ENCODE measurements at regions not wholly inside any gene's neighbourhood (a gene's known extent, or its start where the extent isn't known, plus 50 kb on each side); places are given as distances from the start of the nearest gene placed in this dataset.

- no peak overlapping the region for H3K4me3 Mint-ChIP-seq
Measured at GRCh38 chr3:64888165-64888564, 200.4 kb upstream of the ADAMTS9 start.

DNA sequence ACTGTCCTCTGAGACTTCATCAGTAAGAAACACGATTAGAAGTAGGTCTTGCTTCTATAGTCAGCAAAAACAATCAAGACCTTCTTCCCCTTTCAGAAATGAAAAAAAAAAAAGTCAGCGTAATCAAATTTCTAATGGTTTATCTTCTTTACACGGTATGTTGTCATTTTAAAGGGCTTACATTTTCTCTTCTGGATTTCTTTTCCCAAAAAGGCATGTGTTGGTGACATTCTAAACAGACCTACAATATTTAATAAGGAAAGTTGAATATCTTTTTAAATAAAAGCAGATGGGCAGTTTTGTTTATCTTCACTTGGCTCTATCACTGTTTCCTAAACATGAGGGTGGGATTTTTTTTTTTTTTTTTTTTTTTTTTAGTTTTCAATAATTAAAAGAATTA lies 197.3 kb upstream of the ADAMTS9 start:
- no peak overlapping the region for H3K4me3 Mint-ChIP-seq
- H3K27me3 Mint-ChIP-seq = no peaks in the 10 kb centered on the region
- Histone ChIP-seq H3K4me1 (ENCODE audit: insufficient read depth, low read length) (no peaks in the 10 kb centered on the region), H3K27me3 (ENCODE audit: insufficient read depth, low read length) (no peaks in the 10 kb centered on the region), H3K27ac (ENCODE audit: low read depth, low read length) (no peak overlapping the region), H3K36me3 (ENCODE audit: insufficient read depth, low read length) (no peaks in the 10 kb centered on the region), H3K4me3 (ENCODE audit: low read length in 2 of 2) (no peak overlapping the region), H3K9me3 (ENCODE audit: control insufficient read depth in 1 of 2, low read length in 2 of 2) (no peaks in the 10 kb centered on the region)
- intact Hi-C loops (cut with micrococcal nuclease) = no loop called here
- peaks cover 0 to 16% (median 3%) of the 10 kb centered on the region in 8 donors for H3K9me3 Mint-ChIP-seq
- DNase-seq = no peak
- ChIA-PET POLR2A (ENCODE audit: partially characterized antibody) (no interaction called here), CTCF (ENCODE audit: partially characterized antibody) (no interaction called here)
- H3K27ac Mint-ChIP-seq = no peak overlapping the region
- H3K4me1 Mint-ChIP-seq = no peaks in the 10 kb centered on the region
- no peaks in the 10 kb centered on the region for H3K36me3 Mint-ChIP-seq

More at GRCh38 chr3:64888165-64888564, 200.4 kb upstream of the ADAMTS9 start:
- DNase-seq = no peak
- intact Hi-C loops (cut with micrococcal nuclease) = no loop called here
- Mint-ChIP-seq H3K36me3 (no peaks in the 10 kb centered on the region), H3K27me3 (no peaks in the 10 kb centered on the region), H3K4me1 (no peaks in the 10 kb centered on the region), H3K9me3 (peaks cover 0 to 12% (median 5%) of the 10 kb centered on the region in 8 donors), H3K27ac (no peak overlapping the region)
- ChIA-PET POLR2A (ENCODE audit: partially characterized antibody) (no interaction called here), CTCF (ENCODE audit: partially characterized antibody) (no interaction called here)
- Histone ChIP-seq H3K36me3 (ENCODE audit: insufficient read depth, low read length) (no peaks in the 10 kb centered on the region), H3K4me1 (ENCODE audit: insufficient read depth, low read length) (no peaks in the 10 kb centered on the region), H3K27me3 (ENCODE audit: insufficient read depth, low read length) (no peaks in the 10 kb centered on the region), H3K27ac (ENCODE audit: low read depth, low read length) (no peak overlapping the region), H3K4me3 (ENCODE audit: low read length in 2 of 2) (no peak overlapping the region), H3K9me3 (ENCODE audit: control insufficient read depth in 1 of 2, low read length in 2 of 2) (no peaks in the 10 kb centered on the region)

DNA sequence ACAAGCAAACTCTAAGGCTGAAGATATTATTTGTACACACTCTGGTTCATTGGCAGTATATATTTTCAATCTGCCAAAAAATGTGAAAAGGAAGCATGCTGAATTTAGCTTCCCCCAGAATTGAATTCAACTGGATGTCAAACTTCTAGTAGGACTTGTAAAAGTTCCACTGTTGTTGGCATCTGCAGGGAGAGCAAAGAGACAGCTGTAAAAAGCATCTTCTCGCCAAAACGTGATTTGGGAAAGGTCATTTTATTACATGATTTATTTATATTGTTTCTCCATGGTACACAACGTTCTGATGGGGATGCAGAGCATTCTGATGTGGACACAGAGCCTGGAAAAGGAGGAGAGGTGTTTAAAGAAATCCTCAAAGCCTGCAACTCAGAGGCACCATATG lies 196.7 kb upstream of the ADAMTS9 start:
- no peak overlapping the region for H3K27ac ChIP-seq (ENCODE audit: low read depth, low read length)
- ChIA-PET CTCF (ENCODE audit: partially characterized antibody) (no interaction called here), POLR2A (ENCODE audit: partially characterized antibody) (no interaction called here)
- no peaks in the 10 kb centered on the region for H3K4me1 ChIP-seq (ENCODE audit: insufficient read depth, low read length)
- Mint-ChIP-seq H3K9me3 (peaks cover 0 to 16% (median 3%) of the 10 kb centered on the region in 8 donors), H3K4me3 (no peak overlapping the region), H3K27ac (no peak overlapping the region), H3K36me3 (no peaks in the 10 kb centered on the region), H3K27me3 (no peaks in the 10 kb centered on the region), H3K4me1 (no peaks in the 10 kb centered on the region)
- intact Hi-C loops (cut with micrococcal nuclease) = no loop called here
- H3K36me3 ChIP-seq (ENCODE audit: insufficient read depth, low read length) = no peaks in the 10 kb centered on the region
- DNase-seq = no peak
- H3K9me3 ChIP-seq (ENCODE audit: control insufficient read depth in 1 of 2, low read length in 2 of 2) = no peaks in the 10 kb centered on the region
- H3K4me3 ChIP-seq (ENCODE audit: low read length in 2 of 2) = no peak overlapping the region
- H3K27me3 ChIP-seq (ENCODE audit: insufficient read depth, low read length) = no peaks in the 10 kb centered on the region

- Mint-ChIP-seq H3K4me1 (no peaks in the 10 kb centered on the region), H3K27ac (no peak overlapping the region), H3K36me3 (no peaks in the 10 kb centered on the region), H3K9me3 (peaks cover 0 to 8% (median 2%) of the 10 kb centered on the region in 8 donors), H3K27me3 (no peaks in the 10 kb centered on the region), H3K4me3 (no peak overlapping the region)
- H3K36me3 ChIP-seq (ENCODE audit: insufficient read depth, low read length) = no peaks in the 10 kb centered on the region
- intact Hi-C loops (cut with micrococcal nuclease) = no loop called here
- H3K27me3 ChIP-seq (ENCODE audit: insufficient read depth, low read length) = no peaks in the 10 kb centered on the region
- CTCF ChIA-PET (ENCODE audit: partially characterized antibody) = no interaction called here
- H3K9me3 ChIP-seq (ENCODE audit: control insufficient read depth in 1 of 2, low read length in 2 of 2) = no peaks in the 10 kb centered on the region
- no peak overlapping the region for H3K27ac ChIP-seq (ENCODE audit: low read depth, low read length)
- POLR2A ChIA-PET (ENCODE audit: partially characterized antibody) = no interaction called here
- no peak overlapping the region for H3K4me3 ChIP-seq (ENCODE audit: low read length in 2 of 2)
- no peak for DNase-seq
- H3K4me1 ChIP-seq (ENCODE audit: insufficient read depth, low read length) = no peaks in the 10 kb centered on the region
Measured at GRCh38 chr3:64880916-64881315, 193.1 kb upstream of the ADAMTS9 start.

GRCh38 chr3:64878362-64878761 lies 190.6 kb upstream of the ADAMTS9 start:
- intact Hi-C loops (cut with micrococcal nuclease) = no loop called here
- H3K4me1 Mint-ChIP-seq = no peaks in the 10 kb centered on the region
- H3K27me3 ChIP-seq (ENCODE audit: insufficient read depth, low read length) = no peaks in the 10 kb centered on the region
- no peaks in the 10 kb centered on the region for H3K9me3 ChIP-seq (ENCODE audit: control insufficient read depth in 1 of 2, low read length in 2 of 2)
- no peaks in the 10 kb centered on the region for H3K36me3 Mint-ChIP-seq
- ChIA-PET POLR2A (ENCODE audit: partially characterized antibody) (no interaction called here), CTCF (ENCODE audit: partially characterized antibody) (interaction anchor here (0.5 kb wide), 1 partner anchor 38 kb away, joined by 3 read pairs; no protein-coding TSS in a partner anchor)
- peaks cover 0 to 9% (median 2%) of the 10 kb centered on the region in 8 donors for H3K9me3 Mint-ChIP-seq
- H3K27ac Mint-ChIP-seq = no peak overlapping the region
- no peak overlapping the region for H3K4me3 Mint-ChIP-seq
- H3K4me3 ChIP-seq (ENCODE audit: low read length in 2 of 2) = no peak overlapping the region
- H3K36me3 ChIP-seq (ENCODE audit: insufficient read depth, low read length) = no peaks in the 10 kb centered on the region
- H3K27ac ChIP-seq (ENCODE audit: low read depth, low read length) = no peak overlapping the region
- H3K27me3 Mint-ChIP-seq = no peaks in the 10 kb centered on the region
- DNase-seq = no peak
- H3K4me1 ChIP-seq (ENCODE audit: insufficient read depth, low read length) = no peaks in the 10 kb centered on the region

DNA sequence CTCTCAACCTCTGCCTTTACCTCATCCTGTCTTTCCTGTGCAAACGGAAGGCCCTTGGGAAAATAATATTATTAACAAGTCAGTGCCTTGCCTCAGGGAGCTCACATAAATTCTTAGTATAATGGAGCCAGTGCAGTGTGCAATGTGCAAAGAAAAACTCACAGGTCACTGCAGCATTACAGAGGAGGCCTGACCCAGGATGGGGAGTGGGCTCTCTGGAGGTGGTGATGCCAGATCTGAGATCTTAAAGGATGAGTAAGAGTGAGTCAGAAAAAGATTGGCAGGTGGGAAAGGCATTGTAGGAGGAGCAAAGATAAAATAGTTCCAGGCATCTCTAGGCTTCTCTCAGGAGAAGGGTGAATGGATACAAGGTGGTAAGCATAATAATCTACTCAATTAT lies 185.6 kb upstream of the ADAMTS9 start:
- H3K27me3 ChIP-seq (ENCODE audit: insufficient read depth, low read length) = no peaks in the 10 kb centered on the region
- no peak overlapping the region for H3K4me3 ChIP-seq (ENCODE audit: low read length in 2 of 2)
- no peak overlapping the region for H3K4me3 Mint-ChIP-seq
- peaks cover 0 to 16% (median 4%) of the 10 kb centered on the region in 8 donors for H3K9me3 Mint-ChIP-seq
- no peaks in the 10 kb centered on the region for H3K4me1 Mint-ChIP-seq
- no peaks in the 10 kb centered on the region for H3K27me3 Mint-ChIP-seq
- H3K27ac ChIP-seq (ENCODE audit: low read depth, low read length) = no peak overlapping the region
- H3K27ac Mint-ChIP-seq = no peak overlapping the region
- H3K36me3 Mint-ChIP-seq = no peaks in the 10 kb centered on the region
- no peaks in the 10 kb centered on the region for H3K4me1 ChIP-seq (ENCODE audit: insufficient read depth, low read length)
- ChIA-PET CTCF (ENCODE audit: partially characterized antibody) (no interaction called here), POLR2A (ENCODE audit: partially characterized antibody) (no interaction called here)
- H3K36me3 ChIP-seq (ENCODE audit: insufficient read depth, low read length) = no peaks in the 10 kb centered on the region
- intact Hi-C loops (cut with micrococcal nuclease) = no loop called here
- no peak for DNase-seq
- no peaks in the 10 kb centered on the region for H3K9me3 ChIP-seq (ENCODE audit: control insufficient read depth in 1 of 2, low read length in 2 of 2)

GRCh38 chr3:64872345-64872744 lies 184.5 kb upstream of the ADAMTS9 start:
- no peak for DNase-seq
- no peaks in the 10 kb centered on the region for H3K36me3 ChIP-seq (ENCODE audit: insufficient read depth, low read length)
- H3K9me3 Mint-ChIP-seq = peaks cover 0 to 16% (median 4%) of the 10 kb centered on the region in 8 donors
- H3K9me3 ChIP-seq (ENCODE audit: control insufficient read depth in 1 of 2, low read length in 2 of 2) = no peaks in the 10 kb centered on the region
- no peak overlapping the region for H3K4me3 ChIP-seq (ENCODE audit: low read length in 2 of 2)
- H3K27ac ChIP-seq (ENCODE audit: low read depth, low read length) = no peak overlapping the region
- H3K4me1 Mint-ChIP-seq = no peaks in the 10 kb centered on the region
- no peaks in the 10 kb centered on the region for H3K27me3 ChIP-seq (ENCODE audit: insufficient read depth, low read length)
- ChIA-PET POLR2A (ENCODE audit: partially characterized antibody) (no interaction called here), CTCF (ENCODE audit: partially characterized antibody) (no interaction called here)
- H3K4me1 ChIP-seq (ENCODE audit: insufficient read depth, low read length) = no peaks in the 10 kb centered on the region
- intact Hi-C loops (cut with micrococcal nuclease) = no loop called here
- H3K36me3 Mint-ChIP-seq = no peaks in the 10 kb centered on the region
- no peak overlapping the region for H3K4me3 Mint-ChIP-seq
- H3K27me3 Mint-ChIP-seq = no peaks in the 10 kb centered on the region
- no peak overlapping the region for H3K27ac Mint-ChIP-seq

DNA sequence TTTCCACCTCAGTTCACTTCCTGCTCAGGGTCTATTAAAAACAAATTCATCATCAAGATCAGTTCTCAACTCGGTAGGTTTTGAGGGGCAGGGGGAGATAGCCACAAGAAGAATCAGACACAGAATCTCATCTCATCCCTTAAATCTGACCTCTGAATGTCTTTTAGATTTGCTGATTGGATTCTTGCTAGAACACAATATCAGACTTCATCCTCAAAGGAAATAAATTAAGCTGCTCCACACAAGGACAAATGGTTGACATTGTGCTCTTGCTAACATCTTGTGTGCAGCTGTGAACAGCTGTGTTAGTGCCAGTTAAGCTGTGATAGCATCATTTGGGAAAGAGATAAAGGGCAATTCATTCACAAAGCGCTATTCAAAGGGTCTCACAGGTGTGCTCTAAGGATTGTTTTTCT lies 184.0 kb upstream of the ADAMTS9 start:
- ChIA-PET POLR2A (ENCODE audit: partially characterized antibody) (no interaction called here), CTCF (ENCODE audit: partially characterized antibody) (no interaction called here)
- no peak overlapping the region for H3K4me3 ChIP-seq (ENCODE audit: low read length in 2 of 2)
- no peaks in the 10 kb centered on the region for H3K27me3 ChIP-seq (ENCODE audit: insufficient read depth, low read length)
- H3K27ac Mint-ChIP-seq = no peak overlapping the region
- no peak overlapping the region for H3K27ac ChIP-seq (ENCODE audit: low read depth, low read length)
- intact Hi-C loops (cut with micrococcal nuclease) = no loop called here
- H3K36me3 ChIP-seq (ENCODE audit: insufficient read depth, low read length) = no peaks in the 10 kb centered on the region
- no peaks in the 10 kb centered on the region for H3K4me1 ChIP-seq (ENCODE audit: insufficient read depth, low read length)
- no peaks in the 10 kb centered on the region for H3K27me3 Mint-ChIP-seq
- H3K9me3 ChIP-seq (ENCODE audit: control insufficient read depth in 1 of 2, low read length in 2 of 2) = no peaks in the 10 kb centered on the region
- DNase-seq = no peak
- H3K9me3 Mint-ChIP-seq = peaks cover 0 to 16% (median 5%) of the 10 kb centered on the region in 8 donors
- H3K4me1 Mint-ChIP-seq = no peaks in the 10 kb centered on the region
- H3K36me3 Mint-ChIP-seq = no peaks in the 10 kb centered on the region
- no peak overlapping the region for H3K4me3 Mint-ChIP-seq

Measured in CD4-positive, alpha-beta memory T cell (primary cell).